PC-3 (cell line): ENCODE measurements at regions not wholly inside any gene's neighbourhood (a gene's known extent, or its start where the extent isn't known, plus 50 kb on each side); places are given as distances from the start of the nearest gene placed in this dataset.

Experiments
- ATAC-seq: fragments of 200-7000 bp; cut with Tn5 transposase; 2 replicates; pipeline ENCODE4 v1.9.1; 2020; ENCODE audit warnings: mild to moderate bottlenecking, moderate library complexity
- BruUV-seq: library from RNA; stranded (reverse); fragments of 400-500 nt; replicated peaks from 2 replicates; lab custom pipeline; 2021; lab: Mats Ljungman, UMichigan
- CTCF ChIA-PET: fragments of 300-600 bp; sonication (Branson Sonifier 250); formaldehyde crosslinking; loops from one replicate; lab custom pipeline; 2022; ENCODE audit warnings: antibody characterized with exemption; lab: Charles Lee
- POLR2A ChIA-PET: fragments of 300-600 bp; sonication (Branson Sonifier 250); formaldehyde crosslinking; loops from one replicate; lab custom pipeline; 2022; ENCODE audit warnings: antibody characterized with exemption; ENCODE audit not compliant: unreplicated experiment; lab: Charles Lee
- DNase-seq: peaks from one replicate; pipeline ENCODE4 v3.0.0-alpha.2; 2015
- H2AFZ ChIP-seq: fragments of 300-600 bp; sonication (generic); 2 replicates; pipeline ENCODE4 v1.6.0; 2016; ENCODE audit warnings: antibody characterized with exemption, low read length
- H3F3A ChIP-seq: fragments of 300-600 bp; sonication (generic); one replicate; pipeline ENCODE4 v1.6.0; 2017; ENCODE audit warnings: antibody characterized with exemption, low read length, control low read depth, mild to moderate bottlenecking; ENCODE audit not compliant: unreplicated experiment
- H3K27ac ChIP-seq: fragments of 300-600 bp; sonication (generic); 2 replicates; pipeline ENCODE4 v1.5.1; 2016; ENCODE audit warnings: mild to moderate bottlenecking, low read length
- H3K27me3 ChIP-seq: fragments of 300-600 bp; sonication (generic); 2 replicates; pipeline ENCODE4 v1.6.1; 2016; ENCODE audit warnings: low read length, mixed read lengths
- H3K36me3 ChIP-seq: fragments of 300-600 bp; sonication (generic); 2 replicates; pipeline ENCODE4 v1.6.1; 2016; ENCODE audit warnings: low read depth, mixed run types, low read length, mixed read lengths
- H3K4me1 ChIP-seq: fragments of 300-600 bp; sonication (generic); 2 replicates; pipeline ENCODE4 v1.5.1; 2016; ENCODE audit warnings: low read length; ENCODE audit not compliant: insufficient read depth
- H3K4me2 ChIP-seq: fragments of 300-600 bp; sonication (generic); 2 replicates; pipeline ENCODE4 v1.6.0; 2016; ENCODE audit warnings: low read length
- H3K4me3 ChIP-seq: fragments of 300-600 bp; sonication (generic); 2 replicates; pipeline ENCODE4 v1.5.1; 2016; ENCODE audit warnings: mild to moderate bottlenecking, low read length, mixed read lengths
- H3K79me2 ChIP-seq: fragments of 300-600 bp; sonication (generic); 2 replicates; pipeline ENCODE4 v1.6.1; 2017; ENCODE audit warnings: low read length, mixed read lengths
- H3K9ac ChIP-seq: fragments of 300-600 bp; sonication (generic); 2 replicates; pipeline ENCODE4 v1.6.0; 2016; ENCODE audit warnings: mild to moderate bottlenecking, low read length
- H3K9me2 ChIP-seq: fragments of 300-600 bp; sonication (generic); replicated peaks from 2 replicates; pipeline ENCODE4 v1.6.1; 2016; ENCODE audit warnings: mixed run types, low read length, mixed read lengths
- H3K9me3 ChIP-seq: fragments of 300-600 bp; sonication (generic); 2 replicates; pipeline ENCODE4 v1.6.1; 2016; ENCODE audit warnings: low read length, mixed read lengths
- H4K20me1 ChIP-seq: fragments of 300-600 bp; sonication (generic); 2 replicates; pipeline ENCODE4 v1.6.1; 2016; ENCODE audit warnings: low read length, mixed read lengths
- EZH2 ChIP-seq: fragments of 300-600 bp; sonication (generic); IDR thresholded peaks from one replicate; pipeline ENCODE4 v1.6.1; 2017; ENCODE audit warnings: antibody characterized with exemption, mild to moderate bottlenecking, low read length; ENCODE audit not compliant: unreplicated experiment
- EZH2phosphoT487 ChIP-seq: fragments of 300-600 bp; sonication (generic); IDR thresholded peaks from 2 replicates; pipeline ENCODE4 v1.6.1; 2018; ENCODE audit warnings: mild to moderate bottlenecking, antibody characterized with exemption, low read length, borderline replicate concordance
- intact Hi-C: fragments of 100-400 bp; cut with micrococcal nuclease; formaldehyde crosslinking; loops from 2 replicates; pipeline ENCODE4 v1.9.0; 2023
- TF ChIP-seq, protein P1 (sequence below): fragments of 300-600 bp; sonication (generic); conservative IDR thresholded peaks from 2 replicates; pipeline ENCODE4 v1.5.1; 2017; ENCODE audit warnings: antibody characterized with exemption, low read depth, mild to moderate bottlenecking, low read length

DNA sequence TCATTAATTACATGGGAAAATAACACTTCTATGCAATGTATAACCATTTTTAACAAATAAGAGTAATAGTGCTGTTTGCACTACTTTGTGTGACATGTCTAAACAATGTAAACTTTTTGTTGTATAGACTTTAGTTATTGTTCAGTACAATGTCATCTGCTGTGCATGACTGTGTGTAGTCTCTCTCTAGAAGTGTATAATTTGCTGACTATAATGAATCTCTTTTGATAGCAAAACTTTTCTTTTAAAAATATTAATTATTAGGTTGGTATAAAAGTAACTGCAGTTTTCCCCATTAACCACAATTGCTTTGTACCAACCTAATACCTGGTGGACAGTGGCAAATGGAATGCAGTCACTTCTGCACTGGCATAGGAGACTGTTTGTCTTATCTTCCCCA lies 124.2 kb upstream of the SGK1 start:
- H3K9ac ChIP-seq = no peak overlapping the region
- ChIA-PET POLR2A (no interaction called here), CTCF (no interaction called here)
- no peak for TF ChIP-seq EZH2phosphoT487
- TF ChIP-seq EZH2 = no peak
- TF ChIP-seq, protein P1, sequence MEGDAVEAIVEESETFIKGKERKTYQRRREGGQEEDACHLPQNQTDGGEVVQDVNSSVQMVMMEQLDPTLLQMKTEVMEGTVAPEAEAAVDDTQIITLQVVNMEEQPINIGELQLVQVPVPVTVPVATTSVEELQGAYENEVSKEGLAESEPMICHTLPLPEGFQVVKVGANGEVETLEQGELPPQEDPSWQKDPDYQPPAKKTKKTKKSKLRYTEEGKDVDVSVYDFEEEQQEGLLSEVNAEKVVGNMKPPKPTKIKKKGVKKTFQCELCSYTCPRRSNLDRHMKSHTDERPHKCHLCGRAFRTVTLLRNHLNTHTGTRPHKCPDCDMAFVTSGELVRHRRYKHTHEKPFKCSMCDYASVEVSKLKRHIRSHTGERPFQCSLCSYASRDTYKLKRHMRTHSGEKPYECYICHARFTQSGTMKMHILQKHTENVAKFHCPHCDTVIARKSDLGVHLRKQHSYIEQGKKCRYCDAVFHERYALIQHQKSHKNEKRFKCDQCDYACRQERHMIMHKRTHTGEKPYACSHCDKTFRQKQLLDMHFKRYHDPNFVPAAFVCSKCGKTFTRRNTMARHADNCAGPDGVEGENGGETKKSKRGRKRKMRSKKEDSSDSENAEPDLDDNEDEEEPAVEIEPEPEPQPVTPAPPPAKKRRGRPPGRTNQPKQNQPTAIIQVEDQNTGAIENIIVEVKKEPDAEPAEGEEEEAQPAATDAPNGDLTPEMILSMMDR = no peak
- no peaks in the 10 kb centered on the region for H3K9me2 ChIP-seq
- peaks cover 12% of the 10 kb centered on the region for H3K4me1 ChIP-seq
- DNase-seq = no peak
- no peaks in the 10 kb centered on the region for H3K9me3 ChIP-seq
- no peak overlapping the region for H2AFZ ChIP-seq
- intact Hi-C loops = no loop called here
- no peaks in the 10 kb centered on the region for H3F3A ChIP-seq
- no TSS peak for BruUV-seq
- no peak for ATAC-seq
- H3K4me3 ChIP-seq = no peak overlapping the region
- no peaks in the 10 kb centered on the region for H4K20me1 ChIP-seq
- no peaks in the 10 kb centered on the region for H3K27me3 ChIP-seq
- no peaks in the 10 kb centered on the region for H3K79me2 ChIP-seq
- no peaks in the 10 kb centered on the region for H3K36me3 ChIP-seq
- H3K4me2 ChIP-seq = no peak overlapping the region
- H3K27ac ChIP-seq = no peak overlapping the region

DNA sequence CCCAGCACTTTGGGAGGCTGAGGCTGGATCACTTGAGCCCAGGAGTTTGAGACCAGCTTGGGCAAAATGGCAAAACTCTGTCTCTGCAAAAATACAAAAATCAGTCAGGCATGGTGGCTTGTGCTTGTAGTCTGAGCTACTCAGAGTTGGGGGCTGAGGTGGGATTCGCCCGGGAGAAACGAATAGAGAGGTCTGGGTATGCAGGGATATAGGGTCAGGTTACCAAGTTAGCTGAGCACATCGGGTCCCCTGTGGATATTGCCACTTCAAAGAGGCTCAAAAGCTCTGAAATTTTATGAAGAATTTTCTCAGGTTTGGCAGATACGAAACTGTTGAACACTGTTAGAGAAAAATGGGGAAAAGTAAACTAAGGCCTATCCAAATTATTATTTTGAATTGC lies 120.9 kb upstream of the SGK1 start:
- H3K27me3 ChIP-seq = no peaks in the 10 kb centered on the region
- H3K79me2 ChIP-seq = no peaks in the 10 kb centered on the region
- BruUV-seq = no TSS peak
- no peaks in the 10 kb centered on the region for H4K20me1 ChIP-seq
- H3K9me3 ChIP-seq = no peaks in the 10 kb centered on the region
- no peak overlapping the region for H3K4me3 ChIP-seq
- TF ChIP-seq EZH2phosphoT487 (no peak), EZH2 (no peak)
- TF ChIP-seq, protein P1 = no peak
- DNase-seq (no peak), ATAC-seq (no peak)
- no peak overlapping the region for H3K4me2 ChIP-seq
- intact Hi-C loops = loop anchor here (10.0 kb wide), 1 partner anchor 206 kb away; no protein-coding TSS in a partner anchor
- ChIA-PET POLR2A (no interaction called here), CTCF (no interaction called here)
- H3K36me3 ChIP-seq = no peaks in the 10 kb centered on the region
- no peak overlapping the region for H2AFZ ChIP-seq
- H3F3A ChIP-seq = no peaks in the 10 kb centered on the region
- H3K4me1 ChIP-seq = peaks cover 23% of the 10 kb centered on the region
- H3K9me2 ChIP-seq = no peaks in the 10 kb centered on the region
- no peak overlapping the region for H3K27ac ChIP-seq
- no peak overlapping the region for H3K9ac ChIP-seq

DNA sequence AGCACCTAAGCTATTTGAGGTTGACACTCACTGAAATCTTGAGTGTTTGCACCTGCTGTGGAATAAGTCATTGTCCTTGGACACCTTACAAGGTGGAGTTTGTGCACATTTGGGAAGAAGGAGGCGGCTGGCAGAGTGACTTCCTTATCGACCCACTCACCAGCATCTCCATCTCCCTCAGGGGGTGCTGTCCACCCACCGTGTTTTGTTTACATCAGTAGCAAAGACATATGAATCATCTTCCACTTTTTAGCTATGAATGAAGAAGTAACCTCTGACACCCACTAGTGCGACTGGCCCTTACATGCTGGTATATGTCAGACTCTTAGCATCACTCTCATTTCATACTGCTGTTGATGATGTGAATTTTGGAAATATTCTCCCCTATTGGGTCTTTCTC lies 119.5 kb upstream of the SGK1 start:
- intact Hi-C loops = loop anchor here (2.0 to 10.0 kb wide), 2 partner anchors 201 to 207 kb away; no protein-coding TSS in a partner anchor
- Histone ChIP-seq H2AFZ (peak overlapping the region; percentile 42), H3K9me3 (no peaks in the 10 kb centered on the region), H3F3A (no peaks in the 10 kb centered on the region), H3K27ac (peak overlapping the region; percentile 93), H3K4me2 (peak overlapping the region; percentile 67), H4K20me1 (no peaks in the 10 kb centered on the region), H3K4me1 (peaks cover 23% of the 10 kb centered on the region), H3K27me3 (no peaks in the 10 kb centered on the region), H3K36me3 (no peaks in the 10 kb centered on the region), H3K4me3 (no peak overlapping the region; the same call in 1 of the 2 replicates), H3K79me2 (no peaks in the 10 kb centered on the region), H3K9ac (peak overlapping the region; percentile 64; the same call in 1 of the 2 replicates), H3K9me2 (no peaks in the 10 kb centered on the region)
- POLR2A ChIA-PET = interaction anchor here (0.7 kb wide), 1 partner anchor 107 kb away, joined by 4 read pairs; no protein-coding TSS in a partner anchor
- CTCF ChIA-PET = interaction anchor here (0.6 kb wide), 1 partner anchor 57 kb away, joined by 4 read pairs; no protein-coding TSS in a partner anchor
- DNase-seq (peak; percentile 34), ATAC-seq (peak; percentile 7; the same call in 1 of the 2 replicates)
- BruUV-seq = no TSS peak
- no peak for TF ChIP-seq EZH2
- TF ChIP-seq, protein P1 = peak; percentile 33
